Glutamatergic neuron (in vitro differentiated cells): ENCODE measurements at regions not wholly inside any gene's neighbourhood (a gene's known extent, or its start where the extent isn't known, plus 50 kb on each side); places are given as distances from the start of the nearest gene placed in this dataset.
"Not testable (repeated sequence)": the region's sequence is repeated elsewhere in the genome, so short reads cannot be mapped to it uniquely, and the experiment has no call there.

Source experiments
- DNase-seq: peaks from one replicate; pipeline ENCODE4 v3.0.0; 2022
- H3K27ac Mint-ChIP-seq: one replicate; pipeline ENCODE4 v1.8.0; 2020; ENCODE audit warnings: mild to moderate bottlenecking, mixed read lengths, inconsistent platforms; ENCODE audit not compliant: unreplicated experiment
- H3K27me3 Mint-ChIP-seq: one replicate; pipeline ENCODE4 v1.8.0; 2020; ENCODE audit warnings: mild to moderate bottlenecking, moderate library complexity, mixed read lengths, inconsistent platforms; ENCODE audit not compliant: unreplicated experiment
- H3K36me3 Mint-ChIP-seq: one replicate; pipeline ENCODE4 v1.8.0; 2020; ENCODE audit warnings: mild to moderate bottlenecking, mixed read lengths, inconsistent platforms; ENCODE audit not compliant: unreplicated experiment
- H3K4me1 Mint-ChIP-seq: one replicate; pipeline ENCODE4 v1.8.0; 2020; ENCODE audit warnings: mild to moderate bottlenecking, low read depth, mixed read lengths, inconsistent platforms; ENCODE audit not compliant: unreplicated experiment
- H3K4me3 Mint-ChIP-seq: one replicate; pipeline ENCODE4 v1.8.0; 2020; ENCODE audit warnings: mild to moderate bottlenecking, mixed read lengths, inconsistent platforms; ENCODE audit not compliant: unreplicated experiment
- H3K9me3 Mint-ChIP-seq: one replicate; pipeline ENCODE4 v1.8.0; 2020; ENCODE audit warnings: mild to moderate bottlenecking, moderate library complexity, mixed read lengths, inconsistent platforms; ENCODE audit not compliant: unreplicated experiment
- TF ChIP-seq, protein P1 (sequence below): fragments of 200-600 bp; sonication (generic); IDR thresholded peaks from one replicate; pipeline ENCODE4 v1.5.0; 2021; ENCODE audit not compliant: partially characterized antibody, unreplicated experiment

- H3K27me3 Mint-ChIP-seq: no peaks in the 10 kb centered on the region
- DNase-seq: no peak
- no peak overlapping the region for H3K4me3 Mint-ChIP-seq
- H3K4me1 Mint-ChIP-seq: no peaks in the 10 kb centered on the region
- TF ChIP-seq, protein P1, sequence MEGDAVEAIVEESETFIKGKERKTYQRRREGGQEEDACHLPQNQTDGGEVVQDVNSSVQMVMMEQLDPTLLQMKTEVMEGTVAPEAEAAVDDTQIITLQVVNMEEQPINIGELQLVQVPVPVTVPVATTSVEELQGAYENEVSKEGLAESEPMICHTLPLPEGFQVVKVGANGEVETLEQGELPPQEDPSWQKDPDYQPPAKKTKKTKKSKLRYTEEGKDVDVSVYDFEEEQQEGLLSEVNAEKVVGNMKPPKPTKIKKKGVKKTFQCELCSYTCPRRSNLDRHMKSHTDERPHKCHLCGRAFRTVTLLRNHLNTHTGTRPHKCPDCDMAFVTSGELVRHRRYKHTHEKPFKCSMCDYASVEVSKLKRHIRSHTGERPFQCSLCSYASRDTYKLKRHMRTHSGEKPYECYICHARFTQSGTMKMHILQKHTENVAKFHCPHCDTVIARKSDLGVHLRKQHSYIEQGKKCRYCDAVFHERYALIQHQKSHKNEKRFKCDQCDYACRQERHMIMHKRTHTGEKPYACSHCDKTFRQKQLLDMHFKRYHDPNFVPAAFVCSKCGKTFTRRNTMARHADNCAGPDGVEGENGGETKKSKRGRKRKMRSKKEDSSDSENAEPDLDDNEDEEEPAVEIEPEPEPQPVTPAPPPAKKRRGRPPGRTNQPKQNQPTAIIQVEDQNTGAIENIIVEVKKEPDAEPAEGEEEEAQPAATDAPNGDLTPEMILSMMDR: no peak
- H3K9me3 Mint-ChIP-seq: peaks cover 5% of the 10 kb centered on the region
- no peak overlapping the region for H3K27ac Mint-ChIP-seq
- peaks cover 7% of the 10 kb centered on the region for H3K36me3 Mint-ChIP-seq
Measured at GRCh38 chr14:22344673-22345072, 244.4 kb downstream of the DAD1 start.

- not testable (repeated sequence) for H3K4me3 Mint-ChIP-seq, H3K9me3 Mint-ChIP-seq, H3K27ac Mint-ChIP-seq, H3K4me1 Mint-ChIP-seq, H3K36me3 Mint-ChIP-seq, H3K27me3 Mint-ChIP-seq
- DNase-seq: peak; percentile 30
Measured at GRCh38 chr14:22344209-22344608, 244.8 kb downstream of the DAD1 start.

GRCh38 chr14:22341049-22341448, 248.0 kb downstream of the DAD1 start:
- Mint-ChIP-seq H3K27ac (no peak overlapping the region), H3K36me3 (peaks cover 7% of the 10 kb centered on the region), H3K4me1 (no peaks in the 10 kb centered on the region), H3K4me3 (no peak overlapping the region), H3K9me3 (peaks cover 3% of the 10 kb centered on the region), H3K27me3 (no peaks in the 10 kb centered on the region)
- DNase-seq: no peak
- TF ChIP-seq, protein P1: no peak

GRCh38 chr14:22338917-22339715, 249.9 kb downstream of the DAD1 start:
- H3K27ac Mint-ChIP-seq: no peak overlapping the region
- no peak for DNase-seq

DNA sequence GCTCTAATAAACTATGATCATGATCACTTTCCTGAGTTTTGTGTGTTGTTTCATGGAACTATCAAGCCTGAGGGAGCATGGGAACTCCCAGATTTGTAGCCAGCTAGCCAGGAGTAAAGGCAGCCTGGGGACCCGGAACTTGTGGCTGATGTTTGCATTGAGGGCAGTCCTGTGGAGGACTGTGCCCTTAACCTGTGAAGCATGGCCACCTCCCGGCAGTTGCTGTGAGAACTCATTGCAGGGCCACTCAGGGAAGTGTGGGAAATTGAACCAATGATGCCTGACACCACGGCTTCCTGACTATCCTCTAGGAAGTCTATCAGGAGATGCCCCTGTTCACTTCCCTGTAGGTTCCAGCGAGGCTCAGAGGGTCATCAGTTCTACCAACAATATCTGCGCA, 250.6 kb downstream of the DAD1 start:
- Mint-ChIP-seq H3K36me3 (no peaks in the 10 kb centered on the region), H3K9me3 (no peaks in the 10 kb centered on the region), H3K4me1 (no peaks in the 10 kb centered on the region), H3K4me3 (no peak overlapping the region), H3K27me3 (no peaks in the 10 kb centered on the region), H3K27ac (no peak overlapping the region)
- TF ChIP-seq, protein P1: no peak
- no peak for DNase-seq

More at GRCh38 chr14:22338917-22339715, 249.9 kb downstream of the DAD1 start:
- no peaks in the 10 kb centered on the region for H3K27me3 Mint-ChIP-seq
- no peaks in the 10 kb centered on the region for H3K36me3 Mint-ChIP-seq
- TF ChIP-seq, protein P1: no peak
- H3K9me3 Mint-ChIP-seq: no peaks in the 10 kb centered on the region
- no peaks in the 10 kb centered on the region for H3K4me1 Mint-ChIP-seq
- H3K4me3 Mint-ChIP-seq: no peak overlapping the region
